ENCODE measurements at regions not wholly inside any gene's neighbourhood (a gene's known extent, or its start where the extent isn't known, plus 50 kb on each side); places are given as distances from the start of the nearest gene placed in this dataset.
"Not testable (repeated sequence)": the region's sequence is repeated elsewhere in the genome, so short reads cannot be mapped to it uniquely, and the experiment has no call there.

DNA sequence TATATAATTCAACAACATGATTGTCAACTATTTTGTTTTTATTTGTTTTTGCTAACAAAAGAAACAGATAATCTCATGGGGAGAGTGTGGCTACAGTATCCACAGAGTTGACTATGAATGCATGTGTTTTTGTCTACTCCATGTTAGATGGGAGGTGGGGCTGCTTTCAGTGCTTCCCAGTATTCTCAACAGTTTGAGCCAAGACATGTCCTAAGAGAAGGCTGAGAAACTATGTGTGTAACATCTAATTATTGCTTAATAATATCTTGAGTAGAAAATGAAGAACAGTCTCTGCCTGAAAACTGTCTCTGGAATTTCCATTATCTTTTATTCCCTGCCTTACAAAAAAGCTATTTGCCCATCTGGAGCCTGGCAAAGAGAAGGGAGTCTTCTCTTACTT is 178.8 kb upstream of the MMADHC start:
- DNase-seq: no peak

DNA sequence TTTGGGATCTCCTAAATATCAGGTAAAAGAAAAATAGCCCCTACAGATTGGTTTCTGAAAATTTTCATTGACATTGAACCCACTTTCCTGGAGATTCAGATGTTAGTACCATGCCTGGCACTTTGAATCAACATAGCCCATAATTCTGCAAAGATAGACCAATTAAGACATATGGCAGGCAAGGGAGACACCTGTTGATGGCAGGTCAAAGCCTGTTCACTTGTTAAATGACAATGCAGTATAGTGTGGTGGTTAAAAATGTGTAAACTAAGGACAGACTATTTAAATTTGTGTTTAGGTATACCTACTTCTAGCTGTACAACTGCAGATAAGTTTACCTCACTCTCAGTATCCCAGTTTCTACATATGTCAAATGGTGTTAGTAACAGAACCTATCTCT is 178.1 kb upstream of the MMADHC start:
- no peak for DNase-seq

DNA sequence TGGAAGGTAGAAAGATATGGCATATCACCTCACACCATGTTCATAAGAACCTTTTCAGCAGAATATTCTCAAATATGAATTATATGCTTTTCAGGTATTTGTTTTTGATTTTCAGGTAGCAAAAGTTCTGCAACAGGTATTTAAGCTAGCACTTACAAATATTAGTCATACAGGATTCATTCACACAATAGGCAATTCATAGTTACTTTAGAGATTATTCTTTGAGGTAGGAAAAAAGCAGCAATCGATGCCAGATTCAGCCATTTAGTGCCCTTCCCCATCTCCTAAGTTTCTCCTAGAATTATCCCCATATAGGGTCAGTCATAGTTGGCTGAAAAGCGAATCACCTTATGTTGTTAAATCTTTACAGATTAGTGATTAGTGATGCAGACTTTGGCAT is 177.4 kb upstream of the MMADHC start:
- no peak for DNase-seq

DNA sequence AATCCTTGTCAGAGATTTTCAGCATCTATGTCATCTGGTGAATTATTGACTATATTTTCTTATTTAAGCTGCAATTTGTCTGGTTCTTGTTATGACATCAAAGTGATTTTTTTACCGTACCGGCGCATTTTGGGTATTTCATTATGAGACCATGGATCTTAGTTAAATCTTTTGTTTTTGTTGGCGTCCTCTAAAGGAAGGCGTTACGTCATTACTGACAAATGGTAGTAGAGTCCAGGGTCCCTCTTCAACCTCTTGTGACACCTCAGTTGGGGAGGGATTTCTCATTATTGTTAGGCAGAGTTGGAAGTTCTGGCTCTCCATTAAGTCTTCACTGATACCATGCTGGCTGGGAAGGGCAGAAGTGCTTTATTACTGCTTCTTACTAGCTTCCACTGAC is 175.8 kb upstream of the MMADHC start:
- DNase-seq: no peak

DNA sequence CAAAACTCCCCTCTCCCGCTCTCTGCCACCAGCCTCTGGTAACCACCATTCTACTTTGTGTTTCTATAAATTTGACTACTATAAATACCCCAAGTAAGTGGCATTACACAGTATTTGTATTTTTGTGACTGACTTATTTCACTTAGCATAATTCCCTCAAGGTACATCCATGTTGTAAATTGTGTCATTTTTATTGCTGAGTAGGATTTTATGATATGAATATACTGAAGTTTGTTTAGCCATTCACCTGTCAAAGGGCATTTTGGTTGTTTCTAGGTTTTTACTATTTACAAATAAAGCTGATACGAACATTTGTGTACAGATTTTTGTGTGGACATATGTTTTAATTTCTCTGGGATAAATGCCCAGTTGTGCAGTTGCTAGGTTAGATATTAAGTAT is 174.0 kb upstream of the MMADHC start:
- DNase-seq: no peak

DNA sequence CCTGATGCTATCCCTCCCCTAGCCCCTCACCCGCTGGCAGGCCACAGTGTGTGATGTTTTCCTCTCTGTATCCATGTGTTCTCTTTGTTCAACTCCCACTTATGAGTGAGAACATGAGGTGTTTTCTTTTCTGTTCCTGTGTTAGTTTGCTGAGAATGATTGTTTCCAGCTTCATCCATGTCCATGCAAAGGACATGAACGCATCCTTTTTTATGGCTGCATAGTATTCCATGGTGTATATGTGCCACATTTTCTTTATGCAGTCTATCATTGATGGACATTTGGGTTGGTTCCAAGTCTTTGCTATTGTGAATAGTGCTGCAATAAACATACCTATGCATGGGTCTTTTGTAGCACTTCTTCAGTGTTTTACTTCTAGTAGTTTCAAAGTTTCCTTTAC is 171.8 kb upstream of the MMADHC start:
- not testable (repeated sequence) for DNase-seq

DNA sequence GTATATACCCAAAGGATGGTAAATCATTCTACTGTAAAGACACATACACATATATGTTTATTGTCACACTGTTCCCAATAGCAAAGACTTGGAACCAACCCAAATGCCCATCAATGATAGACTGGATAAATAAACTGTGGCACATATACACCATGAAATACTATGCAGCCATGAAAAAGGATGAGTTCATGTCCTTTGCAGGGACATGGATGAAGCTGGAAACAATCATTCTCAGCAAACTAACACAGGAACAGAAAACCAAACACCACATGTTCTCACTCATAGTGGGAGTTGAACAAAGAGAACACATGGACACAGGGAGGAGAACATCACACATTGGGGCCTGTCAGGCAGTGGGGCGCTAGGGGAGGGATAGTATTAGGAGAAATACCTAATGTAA is 167.1 kb upstream of the MMADHC start:
- not testable (repeated sequence) for DNase-seq

DNA sequence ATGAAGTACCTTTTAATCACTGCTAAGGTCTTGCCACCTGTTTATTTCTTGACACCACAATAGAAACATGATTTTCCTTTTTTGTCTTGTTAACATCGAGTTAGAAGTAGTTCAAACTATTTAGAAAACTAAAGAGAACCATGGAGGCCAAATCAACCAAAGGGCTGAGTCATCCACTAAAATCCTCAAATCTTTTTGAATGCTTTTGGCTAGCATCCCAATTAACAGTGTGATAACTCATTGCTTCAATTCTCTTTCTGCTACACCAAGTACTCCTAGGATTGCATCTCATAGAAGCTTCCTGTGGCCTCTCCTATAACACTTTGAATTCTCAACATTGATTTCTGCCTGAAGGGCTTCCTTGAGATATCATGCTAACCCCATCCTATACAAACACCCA is 159.9 kb upstream of the MMADHC start:
- no peak for DNase-seq

DNA sequence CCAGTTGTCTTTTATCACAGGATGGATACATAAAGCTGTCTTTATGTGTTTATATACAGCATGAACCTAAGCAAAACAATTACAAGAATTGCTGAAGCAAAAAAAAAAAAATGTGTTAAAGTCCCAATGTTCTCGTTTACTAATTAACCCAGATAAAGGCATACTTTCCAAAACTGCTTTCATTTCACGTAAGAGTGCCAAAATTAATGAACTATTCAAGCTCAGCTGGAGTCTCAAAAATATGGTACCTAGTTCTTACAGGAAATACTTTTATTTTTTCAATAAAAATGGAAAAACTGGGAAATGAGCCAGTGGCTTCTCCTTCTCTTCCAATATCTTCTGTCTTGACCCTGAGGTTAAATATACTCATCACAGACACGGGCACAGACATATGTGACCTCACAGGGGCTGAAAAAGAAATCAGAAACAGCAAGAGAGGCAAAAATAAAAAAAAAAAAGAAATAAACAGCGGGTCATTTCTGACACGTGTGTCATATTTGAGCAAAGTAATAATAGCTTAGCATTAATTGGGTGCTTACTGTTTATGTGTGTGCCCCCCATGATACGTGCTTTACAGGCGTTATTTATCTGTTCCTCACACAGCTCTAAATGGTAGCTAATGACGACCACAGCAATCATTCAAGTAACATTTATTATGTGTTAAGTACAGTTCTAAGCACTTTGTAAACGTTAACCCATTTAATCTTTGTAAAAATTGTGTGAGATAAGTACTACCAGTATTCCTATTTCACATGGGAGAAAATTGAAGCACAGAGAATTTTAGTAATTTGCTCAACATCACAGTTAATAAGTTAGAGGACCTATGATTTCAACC is 158.0 kb upstream of the MMADHC start:
- DNase-seq: no peak

DNA sequence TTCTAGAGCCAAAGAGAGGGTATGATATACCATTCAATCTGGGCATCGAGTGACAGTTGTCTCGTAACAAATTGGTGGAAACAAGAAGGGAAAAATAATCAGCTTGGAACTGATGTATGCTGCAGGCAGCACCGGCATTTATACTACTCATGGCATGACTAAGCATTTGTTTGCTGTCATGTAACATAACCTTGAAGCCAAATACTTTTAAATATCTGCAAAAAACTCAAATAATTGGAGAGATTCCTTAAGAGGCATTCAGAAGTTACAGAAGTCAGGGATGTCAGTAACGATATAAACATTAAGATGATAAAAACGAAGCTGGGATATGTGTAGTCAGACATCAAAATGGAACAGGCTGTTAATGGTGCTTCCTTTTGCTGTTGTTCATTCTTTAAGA is 157.3 kb upstream of the MMADHC start:
- no peak for DNase-seq

DNA sequence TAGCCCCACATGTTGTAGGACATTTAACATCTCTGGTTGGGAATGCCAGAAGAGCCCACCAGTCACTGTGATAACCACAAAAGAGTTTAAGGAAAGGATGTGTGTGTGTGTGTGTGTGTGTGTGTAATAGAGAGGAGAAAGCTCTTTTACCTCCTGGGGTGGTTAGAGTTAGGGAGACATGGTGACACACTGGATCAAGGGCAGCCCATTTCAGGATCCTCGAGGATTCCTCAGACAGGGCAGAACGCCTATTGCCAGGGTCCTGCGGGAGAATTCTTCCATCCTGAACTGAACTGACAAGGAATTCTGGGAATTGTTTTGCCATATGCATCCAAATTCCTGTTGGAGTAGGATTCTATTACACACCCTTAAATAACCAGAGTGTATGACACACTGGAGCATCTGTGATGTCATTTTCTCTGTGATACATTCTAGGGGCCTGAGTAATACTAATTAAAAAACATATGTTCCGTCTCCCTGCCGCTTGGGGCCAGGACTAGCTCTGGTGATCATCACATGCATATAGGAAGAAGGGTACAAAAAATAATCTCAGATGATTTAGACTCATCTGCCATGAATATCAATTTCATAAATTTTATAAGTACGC is 156.4 kb upstream of the MMADHC start:
- DNase-seq: no peak

DNA sequence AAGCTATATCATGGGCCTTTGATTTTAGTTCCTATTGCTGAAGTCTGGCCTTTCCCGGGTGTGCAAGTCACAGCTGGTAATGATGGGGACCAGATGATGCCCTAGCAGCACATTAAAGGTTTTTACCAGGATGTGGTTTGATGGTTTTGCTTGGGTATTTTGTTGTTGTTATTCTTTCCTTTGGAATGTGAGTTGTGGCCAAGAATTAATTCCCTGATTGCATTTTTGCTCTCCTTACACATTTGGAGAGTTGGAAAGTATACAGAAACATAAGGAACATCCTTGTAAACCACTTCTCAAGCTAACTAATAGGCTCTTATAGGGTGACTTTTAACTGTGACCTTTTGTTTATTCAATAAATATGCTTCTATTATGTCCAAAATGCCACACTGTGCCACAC is 154.1 kb upstream of the MMADHC start:
- DNase-seq: no peak

DNA sequence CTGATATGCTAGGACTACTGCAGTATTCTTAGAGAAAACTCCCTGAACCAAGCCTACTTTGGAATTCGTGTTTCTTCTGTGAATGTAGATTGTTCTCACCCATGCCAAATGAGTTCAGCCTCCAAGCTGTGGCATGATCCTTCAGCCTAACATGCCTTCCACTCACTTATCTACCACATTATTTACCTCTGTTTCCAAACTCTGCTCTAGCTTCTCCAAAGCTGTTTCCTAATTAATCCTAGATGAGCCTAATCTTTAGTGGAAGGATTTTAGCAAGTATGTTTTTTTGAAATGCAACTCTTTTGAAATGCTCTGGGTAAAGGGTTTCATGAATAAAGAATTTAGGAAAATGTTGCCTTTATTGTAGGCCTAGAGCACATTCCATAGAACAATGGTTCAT is 152.9 kb upstream of the MMADHC start:
- no peak for DNase-seq

DNA sequence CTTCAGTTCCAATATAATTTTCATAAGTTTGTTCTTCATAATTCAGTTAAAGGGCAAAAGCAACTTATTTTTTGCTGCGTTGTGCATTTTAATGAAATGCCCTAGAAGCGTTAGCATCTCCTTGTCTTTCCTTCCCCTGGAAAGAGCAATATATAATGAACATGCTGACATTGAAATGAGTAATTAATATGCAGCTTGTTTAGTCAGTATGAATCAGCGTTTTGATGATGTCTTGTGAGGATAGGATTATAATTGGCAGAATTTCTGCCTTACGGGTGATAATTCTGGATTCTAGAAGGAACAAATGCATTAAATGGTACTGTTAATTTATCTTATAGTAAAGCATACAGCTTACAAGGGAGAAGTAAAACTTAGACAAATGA is 152.3 kb upstream of the MMADHC start:
- DNase-seq: no peak

DNA sequence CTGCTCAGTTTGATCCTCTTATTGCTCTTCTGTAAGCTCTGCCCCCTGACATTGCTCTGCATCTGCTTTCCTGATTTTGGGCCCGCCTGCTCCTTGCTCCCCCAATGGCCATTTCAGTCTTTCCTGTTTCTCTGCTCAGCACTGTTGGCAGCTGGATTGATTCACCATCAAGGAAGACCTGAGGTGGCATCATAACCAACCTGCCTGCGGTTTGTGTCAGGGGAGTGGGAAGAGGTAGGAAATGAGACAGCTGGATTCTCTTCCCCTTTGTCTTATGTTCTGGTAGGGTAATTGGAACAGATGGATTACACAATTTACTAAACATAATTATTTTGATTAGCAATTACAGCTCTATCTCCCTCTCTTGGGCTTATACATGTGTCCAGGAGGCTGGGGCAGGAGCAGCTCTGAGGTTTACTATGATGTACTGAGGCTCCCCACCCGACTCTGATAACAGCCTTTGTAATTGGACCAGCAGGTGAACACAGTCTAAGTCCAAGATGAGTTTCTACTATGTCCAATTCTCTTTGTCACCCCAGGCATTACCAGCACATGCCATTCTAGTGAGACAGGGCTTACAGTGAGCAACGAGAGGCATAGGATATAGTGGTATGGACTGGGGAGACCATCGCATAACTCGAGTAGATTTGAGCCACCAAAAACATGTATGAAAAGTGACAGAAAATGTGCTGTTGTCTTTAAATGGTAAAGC is 151.8 kb upstream of the MMADHC start:
- DNase-seq: no peak

DNA sequence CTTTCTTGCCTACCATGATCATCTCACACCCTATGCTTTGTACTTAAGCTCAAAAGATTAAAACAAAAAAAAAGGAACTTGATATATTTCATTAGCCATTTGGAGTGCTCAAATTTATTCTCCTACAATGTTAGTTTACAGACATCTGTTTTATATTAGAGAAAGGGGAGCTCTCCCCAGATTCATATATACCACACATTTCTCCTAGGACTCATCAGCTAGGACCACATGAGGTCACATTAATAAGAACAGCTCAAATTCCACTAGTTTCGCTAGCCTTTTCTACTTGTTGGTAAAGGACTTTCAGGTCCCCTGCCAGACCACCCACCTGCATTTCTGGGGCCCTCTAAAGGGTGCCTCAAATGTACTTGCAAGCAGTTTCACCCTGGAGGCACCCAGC is 151.2 kb upstream of the MMADHC start:
- no peak for DNase-seq

DNA sequence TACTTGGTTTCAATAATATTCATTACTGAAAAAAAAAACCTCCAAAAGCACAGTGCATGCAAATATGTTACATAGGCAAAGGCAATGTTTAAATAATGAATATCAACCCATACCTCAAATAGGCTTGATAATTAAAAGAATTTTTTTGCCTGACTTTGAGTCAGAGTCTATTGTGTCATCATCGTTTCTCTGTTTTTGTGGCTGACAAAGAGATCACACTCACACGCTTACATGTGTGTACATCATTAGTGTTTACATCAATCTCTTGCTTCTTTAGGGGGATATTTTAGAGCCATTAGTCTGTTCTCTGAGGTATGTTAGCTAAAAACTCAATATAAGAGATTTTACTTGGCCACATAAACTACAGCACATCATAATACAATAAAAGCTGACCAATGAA is 150.3 kb upstream of the MMADHC start:
- no peak for DNase-seq

DNA sequence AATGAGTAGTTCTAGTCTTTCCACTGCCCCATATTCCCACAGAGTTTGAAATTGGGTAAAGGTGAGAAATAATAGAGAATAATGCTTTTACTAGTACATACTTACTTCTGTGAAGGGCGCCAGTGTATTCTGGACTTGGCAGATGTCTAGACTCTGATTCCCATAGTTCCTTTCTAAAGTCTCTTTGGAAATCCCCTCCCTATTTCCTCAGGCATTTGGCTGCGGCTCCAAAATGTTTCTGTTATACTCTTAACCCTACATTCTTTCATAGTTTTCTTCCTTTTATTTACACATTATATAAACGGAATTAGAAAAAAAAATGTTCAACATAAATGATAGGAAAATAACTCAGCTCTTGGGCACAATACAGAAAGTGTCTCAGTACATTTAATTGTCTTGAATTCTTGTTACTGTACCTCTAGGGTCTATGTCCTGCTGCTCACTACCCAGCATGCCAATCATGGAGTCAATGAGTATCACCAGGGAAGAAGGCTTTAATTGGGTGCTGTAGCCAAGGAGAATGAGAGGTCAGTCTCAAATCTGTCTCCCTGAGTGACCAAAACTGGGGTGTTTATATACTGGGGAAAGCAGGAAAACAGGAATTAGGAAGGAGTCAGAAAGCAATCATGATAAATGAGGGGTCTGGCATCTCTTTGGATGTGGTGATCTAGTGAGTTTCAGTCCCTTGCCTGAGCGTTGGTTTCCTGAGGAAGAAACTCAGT is 147.8 kb upstream of the MMADHC start:
- DNase-seq: no peak

DNA sequence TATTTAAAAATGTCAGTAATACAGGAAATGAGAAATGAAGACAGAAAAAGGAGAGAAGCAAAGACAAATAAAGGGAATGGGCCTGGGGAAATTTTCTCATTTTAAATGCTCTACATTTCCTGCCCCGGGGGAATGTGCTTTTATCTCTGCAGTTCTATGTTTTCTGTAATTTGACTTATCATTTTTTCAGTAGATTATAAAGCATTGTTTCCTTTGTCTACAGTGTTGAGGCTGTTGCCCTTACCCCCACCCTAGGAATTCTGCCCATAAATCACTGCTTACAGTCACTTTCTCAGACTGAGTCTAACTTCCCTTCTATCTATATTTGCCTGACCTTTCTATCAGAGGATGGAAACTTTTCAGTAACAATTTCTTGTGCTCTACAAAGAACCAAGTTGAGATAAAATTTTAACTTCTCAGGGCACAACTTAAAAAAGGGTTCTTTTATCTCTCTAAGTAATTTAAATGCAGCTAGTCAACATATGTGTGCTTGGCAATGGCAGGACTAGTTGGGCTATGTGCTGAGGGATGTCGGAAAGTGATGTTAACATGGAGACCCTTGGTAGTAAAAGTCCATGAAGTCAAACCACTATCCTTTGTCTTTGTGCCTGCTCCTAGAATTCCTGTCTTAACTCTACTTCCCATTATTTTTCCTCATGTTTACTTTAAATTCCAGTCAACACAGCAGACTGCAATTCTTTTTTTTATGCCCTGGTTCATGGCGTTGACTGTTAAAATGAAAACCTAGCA is 146.5 kb upstream of the MMADHC start:
- DNase-seq: no peak

DNA sequence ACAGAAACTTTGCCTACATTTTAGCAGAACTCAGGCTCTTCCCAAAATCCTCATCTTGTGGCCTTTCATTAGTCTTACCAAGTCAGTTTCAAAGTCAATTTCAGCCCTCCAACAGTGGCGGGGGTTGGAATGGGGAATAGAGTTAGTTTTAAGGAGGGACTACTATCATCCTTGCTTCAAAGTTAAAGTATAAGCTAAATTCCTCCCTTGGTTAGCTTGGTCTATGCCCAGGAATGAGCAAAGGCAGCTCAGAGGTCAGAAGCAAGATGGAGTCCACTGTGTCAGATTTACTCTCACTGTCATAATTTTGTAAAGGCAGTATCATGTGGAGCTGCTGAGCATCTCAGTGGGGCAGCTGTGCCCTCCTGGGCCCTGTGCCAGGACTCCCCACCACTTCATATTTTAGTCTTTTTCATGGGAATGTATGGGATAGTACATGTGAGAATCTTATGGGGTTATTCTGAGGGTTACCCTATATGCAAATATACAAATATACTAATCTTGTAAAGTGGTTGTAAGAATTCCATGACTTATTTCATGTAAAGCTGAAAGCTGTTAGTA is 145.2 kb upstream of the MMADHC start:
- DNase-seq: peak; percentile 17

DNA sequence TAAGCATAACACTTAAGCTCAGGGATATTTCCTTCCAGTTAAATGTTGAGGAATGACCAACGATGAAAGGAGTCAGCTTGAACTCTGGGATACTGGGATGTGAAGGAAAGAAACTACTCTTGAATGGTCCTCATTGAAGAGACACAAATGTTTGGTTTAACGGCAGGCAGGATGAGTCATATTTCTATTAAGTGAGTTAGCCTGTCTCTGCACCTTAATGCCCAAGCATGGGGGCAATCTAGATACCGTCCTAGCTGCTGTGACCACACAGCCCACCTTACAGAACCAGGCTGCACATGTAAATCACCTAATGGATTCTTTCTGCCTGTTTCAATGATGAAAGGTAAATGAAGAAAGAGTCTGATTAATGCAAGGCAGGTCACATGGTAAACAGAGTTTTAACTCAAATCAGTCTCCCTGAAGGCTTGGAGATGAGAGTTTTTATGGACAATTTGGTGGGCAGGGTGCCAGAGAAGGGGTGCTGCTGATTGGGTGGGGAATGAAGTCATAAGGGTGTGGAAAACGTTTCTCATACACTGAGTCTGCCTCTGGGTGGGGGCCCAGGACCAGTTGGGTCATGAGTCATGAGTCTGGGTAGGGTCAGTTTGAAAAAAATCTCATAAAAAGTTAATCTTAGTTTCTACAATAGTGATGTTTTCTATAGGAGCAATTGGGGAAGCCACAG is 144.6 kb upstream of the MMADHC start:
- DNase-seq: no peak

DNA sequence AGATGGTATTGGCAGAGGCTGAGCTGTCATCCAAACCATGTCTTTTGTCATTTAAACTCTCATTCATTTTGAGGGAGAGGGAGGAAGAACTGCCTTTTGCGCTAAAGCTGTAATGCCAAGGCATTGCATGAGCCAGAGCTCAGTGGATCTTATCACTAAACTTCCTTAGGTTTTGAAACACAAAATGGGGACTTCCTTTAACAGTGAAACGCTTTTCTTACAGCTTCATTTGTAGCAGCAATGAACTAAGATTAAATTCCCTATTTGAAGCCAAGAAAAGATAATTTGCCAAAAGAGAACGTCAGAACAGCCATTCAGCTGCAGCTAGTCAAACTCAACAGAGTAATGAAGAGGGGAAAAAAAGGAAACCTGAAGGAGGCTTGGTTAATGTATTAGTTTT is 143.5 kb upstream of the MMADHC start:
- DNase-seq: no peak

Data from COR-L47 (cell line).